WTC11 (cell line): ENCODE measurements at regions not wholly inside any gene's neighbourhood (a gene's known extent, or its start where the extent isn't known, plus 50 kb on each side); places are given as distances from the start of the nearest gene placed in this dataset.

Experiments used
- ATAC-seq: fragments of 200-7000 bp; cut with Tn5 transposase; 2 replicates; pipeline ENCODE4 v1.10.0; 2021; ENCODE audit warnings: mild to moderate bottlenecking, moderate library complexity
- CTCF ChIA-PET: fragments of 300-600 bp; sonication (Branson Sonifier 250); formaldehyde crosslinking; loops from one replicate; lab custom pipeline; 2021; ENCODE audit warnings: antibody characterized with exemption; lab: Charles Lee
- POLR2A ChIA-PET: fragments of 350-600 bp; sonication (Branson Sonifier 250); formaldehyde crosslinking; loops from one replicate; lab custom pipeline; 2021; ENCODE audit warnings: antibody characterized with exemption; lab: Charles Lee
- DNase-seq: peaks from one replicate; pipeline ENCODE4 v3.0.0; 2021; ENCODE audit warnings: low spot score
- H3K27ac Mint-ChIP-seq: 2 replicates; pipeline ENCODE4 v1.8.0; 2021; ENCODE audit warnings: mixed read lengths
- H3K27me3 Mint-ChIP-seq: 2 replicates; pipeline ENCODE4 v1.8.0; 2021; ENCODE audit warnings: low read depth, mild to moderate bottlenecking, moderate library complexity, mixed read lengths
- H3K36me3 Mint-ChIP-seq: 2 replicates; pipeline ENCODE4 v1.8.0; 2021; ENCODE audit warnings: mixed read lengths
- H3K4me1 Mint-ChIP-seq: 2 replicates; pipeline ENCODE4 v1.8.0; 2022; ENCODE audit warnings: mixed read lengths
- H3K4me3 Mint-ChIP-seq: 2 replicates; pipeline ENCODE4 v1.8.0; 2021; ENCODE audit warnings: mild to moderate bottlenecking, moderate library complexity, mixed read lengths
- H3K9me3 Mint-ChIP-seq: 2 replicates; pipeline ENCODE4 v1.8.0; 2021; ENCODE audit warnings: mixed read lengths
- AFF4 ChIP-seq: sonication (generic); formaldehyde crosslinking; IDR thresholded peaks from 2 replicates; pipeline ENCODE4 v1.8.1; 2023; ENCODE audit warnings: mild to moderate bottlenecking, missing genetic modification reagents, borderline replicate concordance
- ARID4B ChIP-seq: sonication (generic); formaldehyde crosslinking; IDR thresholded peaks from 2 replicates; pipeline ENCODE4 v1.8.0; 2023; ENCODE audit warnings: missing genetic modification reagents, mild to moderate bottlenecking, borderline replicate concordance
- CDX4 ChIP-seq: fragments of 250-450 bp; sonication (Bioruptor Pico); IDR thresholded peaks from 2 replicates; pipeline ENCODE4 v1.9.0; 2021; ENCODE audit warnings: moderate library complexity, mild to moderate bottlenecking, inconsistent platforms, borderline replicate concordance
- ESRRA ChIP-seq: sonication (generic); formaldehyde crosslinking; IDR thresholded peaks from 2 replicates; pipeline ENCODE4 v1.8.1; 2022; ENCODE audit warnings: mild to moderate bottlenecking, missing genetic modification reagents, borderline replicate concordance
- MAX ChIP-seq: sonication (generic); formaldehyde crosslinking; IDR thresholded peaks from 2 replicates; pipeline ENCODE4 v1.8.0; 2022; ENCODE audit warnings: mild to moderate bottlenecking, missing genetic modification reagents
- USF1 ChIP-seq: sonication (generic); formaldehyde crosslinking; IDR thresholded peaks from 2 replicates; pipeline ENCODE4 v1.8.0; 2022; ENCODE audit warnings: mild to moderate bottlenecking, missing genetic modification reagents
- USF2 ChIP-seq: sonication (generic); formaldehyde crosslinking; IDR thresholded peaks from 2 replicates; pipeline ENCODE4 v1.8.1; 2023; ENCODE audit warnings: mild to moderate bottlenecking, missing genetic modification reagents, moderate library complexity
- ZMAT4 ChIP-seq: fragments of 250-450 bp; sonication (Bioruptor Pico); IDR thresholded peaks from 2 replicates; pipeline ENCODE4 v1.9.0; 2021; ENCODE audit warnings: mild to moderate bottlenecking
- ZNF317 ChIP-seq: sonication (generic); formaldehyde crosslinking; IDR thresholded peaks from 2 replicates; pipeline ENCODE4 v1.8.1; 2023; ENCODE audit warnings: low read depth, mild to moderate bottlenecking, moderate library complexity, missing genetic modification reagents, borderline replicate concordance
- ZSCAN18 ChIP-seq: fragments of 250-450 bp; sonication (Bioruptor Pico); IDR thresholded peaks from 2 replicates; pipeline ENCODE4 v2.1.2; 2022; ENCODE audit warnings: mild to moderate bottlenecking, moderate library complexity

GRCh38 chr2:136637402-136637801 is 127.9 kb upstream of the THSD7B start (continued):
- TF ChIP-seq USF1 (CRISPR knock-in tag), result no peak
- TF ChIP-seq, all 79 proteins: peak for 0

- Mint-ChIP-seq H3K9me3 (no peaks in the 10 kb centered on the region), H3K4me3 (no peak overlapping the region), H3K27me3 (no peaks in the 10 kb centered on the region; the same call in 1 of the 2 replicates), H3K36me3 (no peaks in the 10 kb centered on the region), H3K4me1 (peaks cover 3% of the 10 kb centered on the region; the same call in 1 of the 2 replicates), H3K27ac (no peak overlapping the region)
- no peak for ATAC-seq
- DNase-seq, result no peak
- TF ChIP-seq ZMAT4 (CRISPR knock-in tag) (no peak), ZSCAN18 (CRISPR knock-in tag) (no peak), AFF4 (CRISPR knock-in tag) (no peak), ESRRA (CRISPR knock-in tag) (no peak), USF2 (CRISPR knock-in tag) (no peak)
- POLR2A ChIA-PET, result no interaction called here
- CTCF ChIA-PET, result no interaction called here
Observed at GRCh38 chr2:136628490-136628889, 136.9 kb upstream of the THSD7B start.

- no peak for ATAC-seq
- H3K4me1 Mint-ChIP-seq, result no peaks in the 10 kb centered on the region
- DNase-seq, result no peak
- CTCF ChIA-PET, result no interaction called here
- TF ChIP-seq CDX4 (CRISPR knock-in tag) (no peak), ZNF317 (no peak), ZSCAN18 (CRISPR knock-in tag) (no peak), MAX (CRISPR knock-in tag) (no peak), ARID4B (no peak)
- no peaks in the 10 kb centered on the region for H3K36me3 Mint-ChIP-seq
- no peak overlapping the region for H3K27ac Mint-ChIP-seq
- POLR2A ChIA-PET, result no interaction called here
- H3K4me3 Mint-ChIP-seq, result no peak overlapping the region
- no peaks in the 10 kb centered on the region for H3K27me3 Mint-ChIP-seq
- H3K9me3 Mint-ChIP-seq, result no peaks in the 10 kb centered on the region
Observed at GRCh38 chr2:136613096-136613495, 152.2 kb upstream of the THSD7B start.
